Kidney glomerular epithelial cell (primary cell): ENCODE measurements at regions not wholly inside any gene's neighbourhood (a gene's known extent, or its start where the extent isn't known, plus 50 kb on each side); places are given as distances from the start of the nearest gene placed in this dataset.

ENCODE experiments used
- DNase-seq: peaks from one replicate; lab custom pipeline; 2025; lab: John Stamatoyannopoulos, UW

GRCh38 chr2:43105586-43106558, 120.5 kb downstream of the ZFP36L2 start:
- no peak for DNase-seq

GRCh38 chr2:43104763-43105162, 121.6 kb downstream of the ZFP36L2 start:
- no peak for DNase-seq

GRCh38 chr2:43104106-43104505, 122.3 kb downstream of the ZFP36L2 start:
- DNase-seq = no peak

GRCh38 chr2:43103093-43103404, 123.4 kb downstream of the ZFP36L2 start:
- no peak for DNase-seq

GRCh38 chr2:43102366-43103092, 123.9 kb downstream of the ZFP36L2 start:
- DNase-seq = no peak

GRCh38 chr2:43101751-43102150, 124.7 kb downstream of the ZFP36L2 start:
- DNase-seq = no peak

GRCh38 chr2:43100883-43101662, 125.3 kb downstream of the ZFP36L2 start:
- no peak for DNase-seq

GRCh38 chr2:43100362-43100882, 126.0 kb downstream of the ZFP36L2 start:
- DNase-seq = no peak

GRCh38 chr2:43099797-43100196, 126.6 kb downstream of the ZFP36L2 start:
- DNase-seq = no peak

- DNase-seq = no peak
Observed at GRCh38 chr2:43098539-43098938, 127.9 kb downstream of the ZFP36L2 start.

GRCh38 chr2:43097644-43098408, 128.6 kb downstream of the ZFP36L2 start:
- no peak for DNase-seq

GRCh38 chr2:43095533-43096295, 130.7 kb downstream of the ZFP36L2 start:
- no peak for DNase-seq

- DNase-seq = no peak
Observed at GRCh38 chr2:43092520-43093179, 133.8 kb downstream of the ZFP36L2 start.

GRCh38 chr2:43090317-43090716, 136.1 kb downstream of the ZFP36L2 start:
- no peak for DNase-seq

- DNase-seq = peak; percentile 14
Observed at GRCh38 chr2:43088143-43089073, 138.0 kb downstream of the ZFP36L2 start.

GRCh38 chr2:43087413-43087812, 139.0 kb downstream of the ZFP36L2 start:
- DNase-seq = no peak

GRCh38 chr2:43086451-43087221, 139.8 kb downstream of the ZFP36L2 start:
- DNase-seq = peak; percentile 97

- DNase-seq = no peak
Observed at GRCh38 chr2:43085929-43086328, 140.5 kb downstream of the ZFP36L2 start.
